Effector CD4-positive, alpha-beta T cell (primary cell): ENCODE measurements at regions not wholly inside any gene's neighbourhood (a gene's known extent, or its start where the extent isn't known, plus 50 kb on each side); places are given as distances from the start of the nearest gene placed in this dataset.
"Not testable (repeated sequence)": the region's sequence is repeated elsewhere in the genome, so short reads cannot be mapped to it uniquely, and the experiment has no call there.

Source experiments
- DNase-seq: peaks from one replicate; pipeline ENCODE4 v3.0.0-alpha.2; 2020

GRCh38 chr16:31702796-31703195, 170.8 kb upstream of the ZNF267 start:
- no peak for DNase-seq

- DNase-seq: no peak
Observed at GRCh38 chr16:31703526-31704128, 170.0 kb upstream of the ZNF267 start.

- DNase-seq: no peak
Observed at GRCh38 chr16:31704138-31704537, 169.5 kb upstream of the ZNF267 start.

- DNase-seq: no peak
Observed at GRCh38 chr16:31705371-31705770, 168.2 kb upstream of the ZNF267 start.

- no peak for DNase-seq
Observed at GRCh38 chr16:31706318-31706717, 167.3 kb upstream of the ZNF267 start.

- no peak for DNase-seq
Observed at GRCh38 chr16:31706925-31707324, 166.7 kb upstream of the ZNF267 start.

- DNase-seq: no peak
Observed at GRCh38 chr16:31707743-31708335, 165.8 kb upstream of the ZNF267 start.

- DNase-seq: no peak
Observed at GRCh38 chr16:31708348-31708747, 165.3 kb upstream of the ZNF267 start.

- DNase-seq: no peak
Observed at GRCh38 chr16:31709181-31709580, 164.4 kb upstream of the ZNF267 start.

GRCh38 chr16:31710134-31710533, 163.5 kb upstream of the ZNF267 start:
- no peak for DNase-seq

- no peak for DNase-seq
Observed at GRCh38 chr16:31710880-31711279, 162.7 kb upstream of the ZNF267 start.

- no peak for DNase-seq
Observed at GRCh38 chr16:31711344-31711845, 162.2 kb upstream of the ZNF267 start.

GRCh38 chr16:31712064-31712540, 161.5 kb upstream of the ZNF267 start:
- no peak for DNase-seq

GRCh38 chr16:31713071-31713944, 160.3 kb upstream of the ZNF267 start:
- peak; percentile 87 for DNase-seq

- no peak for DNase-seq
Observed at GRCh38 chr16:31713945-31714902, 159.4 kb upstream of the ZNF267 start.

- no peak for DNase-seq
Observed at GRCh38 chr16:31714903-31715504, 158.6 kb upstream of the ZNF267 start.

- DNase-seq: no peak
Observed at GRCh38 chr16:31715915-31716314, 157.7 kb upstream of the ZNF267 start.

GRCh38 chr16:31718998-31719397, 154.6 kb upstream of the ZNF267 start:
- DNase-seq: no peak

- DNase-seq: no peak
Observed at GRCh38 chr16:31727553-31727952, 146.1 kb upstream of the ZNF267 start.

GRCh38 chr16:31734265-31734664, 139.3 kb upstream of the ZNF267 start:
- DNase-seq: no peak

- DNase-seq: not testable (repeated sequence)
Observed at GRCh38 chr16:31745098-31745497, 128.5 kb upstream of the ZNF267 start.

- no peak for DNase-seq
Observed at GRCh38 chr16:31745900-31746299, 127.7 kb upstream of the ZNF267 start.
